ENCODE measurements at regions not wholly inside any gene's neighbourhood (a gene's known extent, or its start where the extent isn't known, plus 50 kb on each side); places are given as distances from the start of the nearest gene placed in this dataset.
A peak's percentile ranks its signal among the peaks of the same experiment; 100 is the strongest.

GRCh38 chr2:37454851-37455762 lies 110.7 kb downstream of the QPCT start:
- H3K9ac ChIP-seq (ENCODE audit: low read length in 3 of 3), result no peak overlapping the region
- H3K36me3 ChIP-seq (ENCODE audit: control insufficient read depth in 2 of 3, insufficient read depth in 3 of 3, low read length in 3 of 3), result no peaks in the 10 kb centered on the region
- H3K4me1 ChIP-seq (ENCODE audit: control insufficient read depth in 2 of 3, insufficient read depth in 2 of 3, low read depth in 1 of 3, low read length in 3 of 3), result no peaks in the 10 kb centered on the region
- intact Hi-C loops (cut with DNase I), result no loop called here
- H3K9me3 ChIP-seq (ENCODE audit: control insufficient read depth in 2 of 3, insufficient read depth in 1 of 3, low read length in 3 of 3), result no peaks in the 10 kb centered on the region
- FAIRE-seq, result no peak
- no peak overlapping the region for H3K4me3 ChIP-seq (ENCODE audit: low read length in 3 of 3)
- H3K27ac ChIP-seq (ENCODE audit: low read depth in 2 of 2, low read length in 2 of 2), result no peak overlapping the region
- peak in 2 of 5 donors; percentile 47 to 76 for DNase-seq
- TF ChIP-seq CTCF (IDR thresholded peaks at IDR 0.05; ENCODE audit: borderline replicate concordance, extremely low read depth, insufficient read depth), result no peak
- H3K27me3 ChIP-seq (ENCODE audit: control insufficient read depth, insufficient read depth, low read length), result no peaks in the 10 kb centered on the region

GRCh38 chr2:37456479-37456878 lies 112.0 kb downstream of the QPCT start:
- intact Hi-C loops (cut with DNase I), result no loop called here
- Histone ChIP-seq H3K9me3 (ENCODE audit: control insufficient read depth in 2 of 3, insufficient read depth in 1 of 3, low read length in 3 of 3) (no peaks in the 10 kb centered on the region), H3K4me3 (ENCODE audit: low read length in 3 of 3) (no peak overlapping the region), H3K9ac (ENCODE audit: low read length in 3 of 3) (no peak overlapping the region), H3K27ac (ENCODE audit: low read depth in 2 of 2, low read length in 2 of 2) (no peak overlapping the region), H3K36me3 (ENCODE audit: control insufficient read depth in 2 of 3, insufficient read depth in 3 of 3, low read length in 3 of 3) (no peaks in the 10 kb centered on the region), H3K27me3 (ENCODE audit: control insufficient read depth, insufficient read depth, low read length) (no peaks in the 10 kb centered on the region), H3K4me1 (ENCODE audit: control insufficient read depth in 2 of 3, insufficient read depth in 2 of 3, low read depth in 1 of 3, low read length in 3 of 3) (peaks cover 0 to 4% (median 0%) of the 10 kb centered on the region in 3 donors)
- no peak for FAIRE-seq
- no peak for DNase-seq
- no peak for TF ChIP-seq CTCF (IDR thresholded peaks at IDR 0.05; ENCODE audit: borderline replicate concordance, extremely low read depth, insufficient read depth)

- no peak overlapping the region for H3K4me3 ChIP-seq (ENCODE audit: low read length in 3 of 3)
- intact Hi-C loops (cut with DNase I), result no loop called here
- H3K36me3 ChIP-seq (ENCODE audit: control insufficient read depth in 2 of 3, insufficient read depth in 3 of 3, low read length in 3 of 3), result no peaks in the 10 kb centered on the region
- DNase-seq, result peak in 1 of 5 donors; percentile 54
- H3K4me1 ChIP-seq (ENCODE audit: control insufficient read depth in 2 of 3, insufficient read depth in 2 of 3, low read depth in 1 of 3, low read length in 3 of 3), result peaks cover 0 to 4% (median 0%) of the 10 kb centered on the region in 3 donors
- H3K27ac ChIP-seq (ENCODE audit: low read depth in 2 of 2, low read length in 2 of 2), result no peak overlapping the region
- no peaks in the 10 kb centered on the region for H3K27me3 ChIP-seq (ENCODE audit: control insufficient read depth, insufficient read depth, low read length)
- no peak for FAIRE-seq
- no peak overlapping the region for H3K9ac ChIP-seq (ENCODE audit: low read length in 3 of 3)
- no peak for TF ChIP-seq CTCF (IDR thresholded peaks at IDR 0.05; ENCODE audit: borderline replicate concordance, extremely low read depth, insufficient read depth)
- no peaks in the 10 kb centered on the region for H3K9me3 ChIP-seq (ENCODE audit: control insufficient read depth in 2 of 3, insufficient read depth in 1 of 3, low read length in 3 of 3)
Measured at GRCh38 chr2:37457401-37457901, 113.0 kb downstream of the QPCT start.

Measured in kidney (tissue), 13 donors.